B cell (primary cell): ENCODE measurements at regions not wholly inside any gene's neighbourhood (a gene's known extent, or its start where the extent isn't known, plus 50 kb on each side); places are given as distances from the start of the nearest gene placed in this dataset.

Experiments used
- CTCF ChIP-seq: fragments of 200-600 bp; IDR thresholded peaks from one replicate; pipeline ENCODE4 v1.8.0; 2022; ENCODE audit warnings: antibody characterized with exemption, mild to moderate bottlenecking
- EZH2 ChIP-seq: IDR thresholded peaks from 2 replicates; pipeline ENCODE4 v1.6.1; 2012; ENCODE audit warnings: borderline replicate concordance, low read depth, mild to moderate bottlenecking, moderate library complexity, low read length; ENCODE audit not compliant: insufficient read depth, poor library complexity, severe bottlenecking

DNA sequence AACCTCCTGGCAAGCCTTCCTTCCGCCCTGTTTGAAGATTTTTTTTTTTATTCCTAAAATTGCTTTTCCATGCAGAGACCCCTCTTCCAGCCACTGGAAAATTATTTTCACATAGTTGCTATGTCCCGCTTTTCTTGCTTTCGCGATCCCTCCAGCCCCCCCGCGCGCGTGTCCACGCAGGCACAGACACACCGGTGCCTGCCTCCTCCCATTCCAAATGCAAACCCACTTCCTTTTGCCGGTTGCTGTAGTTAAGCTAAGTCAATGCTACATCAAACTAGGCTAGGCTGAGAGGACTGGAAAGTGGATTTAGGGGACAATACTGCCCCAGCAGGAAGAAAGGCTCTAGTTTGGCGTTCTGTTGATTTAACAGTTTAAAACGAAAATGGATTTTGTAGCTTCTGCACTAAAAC, 111.0 kb downstream of the DHX15 start:
- no peak for TF ChIP-seq CTCF
- no peak for TF ChIP-seq EZH2
